A673 (cell line): ENCODE measurements at regions not wholly inside any gene's neighbourhood (a gene's known extent, or its start where the extent isn't known, plus 50 kb on each side); places are given as distances from the start of the nearest gene placed in this dataset.

Experiments used
- EZH2 ChIP-seq: fragments of 200-600 bp; sonication (generic); IDR thresholded peaks from 2 replicates; pipeline ENCODE4 v1.6.1; 2017; ENCODE audit warnings: borderline replicate concordance, low read depth, mild to moderate bottlenecking, mixed read lengths, antibody characterized with exemption, low read length; ENCODE audit not compliant: poor library complexity, severe bottlenecking
- TF ChIP-seq, protein P1 (sequence below): fragments of 300-800, 200-600 bp; sonication (generic); conservative IDR thresholded peaks from 2 replicates; pipeline ENCODE4 v1.5.1; 2017; ENCODE audit warnings: low read depth, mild to moderate bottlenecking, antibody characterized with exemption, low read length, moderate library complexity, mixed read lengths

DNA sequence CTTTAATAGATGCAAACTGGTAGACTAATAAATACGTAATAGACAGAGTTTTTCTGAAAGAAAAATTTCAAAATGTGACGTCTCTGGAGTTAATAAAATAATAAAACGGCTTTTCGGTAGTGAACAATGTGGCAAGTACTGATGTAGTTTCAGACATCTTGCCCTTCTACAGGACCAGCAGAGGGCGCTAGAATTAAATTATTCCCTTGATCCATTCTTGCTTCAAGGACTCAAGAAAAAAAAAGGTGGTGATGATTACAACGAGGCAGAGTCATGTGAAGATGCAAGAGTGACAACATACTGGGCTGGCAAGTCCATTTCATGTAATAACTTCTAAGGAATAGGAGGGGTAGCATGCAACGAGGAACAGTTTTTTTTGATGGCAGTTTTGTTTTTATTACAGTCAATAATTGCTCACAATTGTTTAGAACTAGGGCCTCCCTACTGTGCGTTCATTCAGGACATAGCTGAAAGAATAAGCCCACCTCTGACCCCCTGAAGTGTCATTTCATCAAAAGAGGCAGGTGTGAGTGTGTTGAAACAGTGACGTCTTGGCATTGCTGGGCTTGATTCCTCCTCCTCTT is 101.0 kb upstream of the GZMB start:
- TF ChIP-seq, protein P1, sequence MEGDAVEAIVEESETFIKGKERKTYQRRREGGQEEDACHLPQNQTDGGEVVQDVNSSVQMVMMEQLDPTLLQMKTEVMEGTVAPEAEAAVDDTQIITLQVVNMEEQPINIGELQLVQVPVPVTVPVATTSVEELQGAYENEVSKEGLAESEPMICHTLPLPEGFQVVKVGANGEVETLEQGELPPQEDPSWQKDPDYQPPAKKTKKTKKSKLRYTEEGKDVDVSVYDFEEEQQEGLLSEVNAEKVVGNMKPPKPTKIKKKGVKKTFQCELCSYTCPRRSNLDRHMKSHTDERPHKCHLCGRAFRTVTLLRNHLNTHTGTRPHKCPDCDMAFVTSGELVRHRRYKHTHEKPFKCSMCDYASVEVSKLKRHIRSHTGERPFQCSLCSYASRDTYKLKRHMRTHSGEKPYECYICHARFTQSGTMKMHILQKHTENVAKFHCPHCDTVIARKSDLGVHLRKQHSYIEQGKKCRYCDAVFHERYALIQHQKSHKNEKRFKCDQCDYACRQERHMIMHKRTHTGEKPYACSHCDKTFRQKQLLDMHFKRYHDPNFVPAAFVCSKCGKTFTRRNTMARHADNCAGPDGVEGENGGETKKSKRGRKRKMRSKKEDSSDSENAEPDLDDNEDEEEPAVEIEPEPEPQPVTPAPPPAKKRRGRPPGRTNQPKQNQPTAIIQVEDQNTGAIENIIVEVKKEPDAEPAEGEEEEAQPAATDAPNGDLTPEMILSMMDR, result peak; percentile 87
- TF ChIP-seq EZH2, result no peak
